Hematopoietic multipotent progenitor cell treated with erythropoietin and hydrocortisone succinate and interleukin-3 and kit ligand, for 17 days (in vitro differentiated cells): ENCODE measurements at regions not wholly inside any gene's neighbourhood (a gene's known extent, or its start where the extent isn't known, plus 50 kb on each side); places are given as distances from the start of the nearest gene placed in this dataset.

Experiments
- DNase-seq: peaks from one replicate; pipeline ENCODE4 v3.0.0-alpha.2; 2015; ENCODE audit warnings: low spot score

DNA sequence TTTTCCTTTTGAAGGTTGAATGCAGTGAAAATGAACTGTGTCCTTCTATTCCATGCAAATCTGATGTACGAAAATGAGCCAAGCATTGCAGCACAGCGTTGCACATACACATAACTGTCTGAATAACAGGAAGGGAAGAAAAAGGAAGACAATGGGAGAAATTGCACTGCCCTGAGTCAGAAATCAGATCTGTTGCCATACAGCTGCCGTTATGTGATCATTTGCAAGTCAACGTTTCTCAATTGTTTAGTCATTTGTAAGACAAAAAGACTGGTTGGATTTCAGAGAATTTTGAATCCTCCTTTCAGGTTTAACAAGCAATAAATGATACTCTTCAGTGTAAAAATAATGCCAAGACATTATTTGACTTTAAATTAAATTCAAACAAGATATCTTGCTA is 284.1 kb downstream of the DSEL start:
- DNase-seq: no peak

- no peak for DNase-seq
These were observed 293.6 kb downstream of the DSEL start for GRCh38 chr18:67222887-67223286.

- no peak for DNase-seq
These were observed 296.7 kb downstream of the DSEL start for GRCh38 chr18:67219821-67220220.

- DNase-seq: no peak
These were observed 298.0 kb downstream of the DSEL start for GRCh38 chr18:67218556-67218955.

- DNase-seq: peak; percentile 38
These were observed 298.9 kb downstream of the DSEL start for GRCh38 chr18:67217551-67218166.

DNA sequence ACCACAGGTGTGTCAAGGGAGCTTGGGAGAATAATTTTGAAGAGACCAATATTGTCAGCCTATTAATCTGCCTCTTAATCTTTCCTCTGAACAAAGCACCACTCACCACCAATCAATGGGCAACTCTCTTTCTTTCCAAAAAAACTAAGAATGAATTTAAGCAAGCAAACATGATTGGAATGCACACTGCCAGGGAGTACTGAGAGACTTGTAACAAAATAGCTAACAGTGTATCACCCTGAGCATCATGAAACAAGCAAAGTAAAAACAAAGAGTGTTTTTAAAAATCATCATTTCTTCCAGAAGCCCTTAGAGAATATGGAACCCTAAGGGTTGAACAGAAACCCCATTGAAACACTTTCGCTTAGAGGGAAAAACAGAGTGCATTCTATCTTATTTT is 299.7 kb downstream of the DSEL start:
- DNase-seq: no peak

GRCh38 chr18:67215686-67216085 is 300.8 kb downstream of the DSEL start:
- DNase-seq: no peak

DNA sequence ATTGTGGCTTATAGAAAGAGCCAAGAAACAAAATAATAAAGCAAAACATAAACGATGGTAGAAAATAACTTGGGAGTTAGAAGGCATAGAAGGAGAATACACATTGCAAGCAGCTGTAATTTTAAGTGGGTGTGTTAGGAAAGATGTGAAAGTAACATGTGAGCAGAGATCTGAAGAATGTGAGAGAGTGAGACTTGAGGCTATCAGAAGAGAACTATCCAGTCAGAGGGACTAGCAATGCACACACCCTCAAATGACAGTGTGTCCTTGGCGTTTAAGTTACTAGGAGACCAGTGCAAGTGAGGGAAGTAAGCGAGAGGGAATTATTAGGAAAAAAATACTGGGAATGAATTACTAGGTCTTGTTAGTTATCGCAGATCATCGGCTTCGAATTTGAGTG is 304.9 kb downstream of the DSEL start:
- DNase-seq: no peak

DNA sequence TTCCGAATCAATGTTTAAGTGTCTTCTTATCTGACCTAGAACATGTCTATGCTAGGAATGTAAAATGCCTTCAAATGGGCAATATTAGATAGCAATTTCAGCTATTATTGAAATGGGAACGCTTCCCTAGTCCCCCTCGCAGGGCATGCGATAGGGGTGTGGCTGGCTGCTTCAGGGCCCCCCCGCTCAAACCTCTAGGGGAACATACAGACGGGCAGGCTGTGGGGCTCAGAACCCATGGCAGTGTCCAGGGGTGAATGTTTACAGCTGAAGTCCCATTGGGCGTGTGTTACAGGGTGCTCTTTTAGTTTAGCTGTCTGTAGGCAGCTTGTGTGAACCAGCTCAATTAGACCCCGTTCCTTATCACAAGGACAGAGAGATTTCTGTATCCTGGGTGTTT is 315.9 kb downstream of the DSEL start:
- DNase-seq: no peak

GRCh38 chr18:67199993-67200617 is 316.4 kb downstream of the DSEL start:
- peak; percentile 16 for DNase-seq

DNA sequence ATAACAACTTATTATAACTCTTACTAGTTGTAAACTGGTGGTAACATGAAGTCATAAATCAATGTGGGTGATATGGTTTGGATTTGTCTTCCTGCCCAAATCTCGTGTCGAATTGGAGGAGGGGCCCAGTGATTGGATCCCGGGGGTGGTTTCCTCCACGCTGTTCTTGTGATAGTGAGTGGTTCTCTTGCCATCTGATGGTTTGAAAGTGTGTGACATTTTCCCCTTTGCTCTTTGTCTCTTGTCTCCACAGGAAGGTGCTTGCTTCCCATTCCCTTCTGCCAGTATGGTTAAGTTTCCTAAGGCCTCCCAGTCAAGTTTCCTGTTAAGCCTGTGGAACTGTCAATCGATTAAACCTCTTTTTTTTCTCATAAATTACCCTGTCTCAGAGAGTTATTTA is 321.6 kb downstream of the DSEL start:
- DNase-seq: no peak

DNA sequence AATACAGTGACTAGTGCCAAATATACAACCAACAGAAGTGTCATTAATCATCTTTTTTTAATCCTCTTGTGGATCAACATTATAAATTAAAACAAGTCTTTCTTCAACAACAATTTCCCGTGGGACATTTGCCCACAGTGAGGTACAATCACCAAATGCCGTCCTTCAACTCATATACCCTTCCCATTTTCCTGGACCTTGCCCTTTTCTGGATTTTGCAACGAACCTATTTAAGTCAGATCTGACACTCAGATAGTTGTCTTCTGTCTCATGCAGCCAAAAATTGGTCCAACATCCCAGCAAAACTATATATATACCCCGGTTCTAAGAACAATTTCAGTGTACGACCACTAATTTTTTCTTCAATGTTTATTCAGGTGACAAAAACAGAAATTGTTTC is 324.0 kb downstream of the DSEL start:
- no peak for DNase-seq

GRCh38 chr18:67183398-67183797 is 333.1 kb downstream of the DSEL start:
- DNase-seq: no peak

DNA sequence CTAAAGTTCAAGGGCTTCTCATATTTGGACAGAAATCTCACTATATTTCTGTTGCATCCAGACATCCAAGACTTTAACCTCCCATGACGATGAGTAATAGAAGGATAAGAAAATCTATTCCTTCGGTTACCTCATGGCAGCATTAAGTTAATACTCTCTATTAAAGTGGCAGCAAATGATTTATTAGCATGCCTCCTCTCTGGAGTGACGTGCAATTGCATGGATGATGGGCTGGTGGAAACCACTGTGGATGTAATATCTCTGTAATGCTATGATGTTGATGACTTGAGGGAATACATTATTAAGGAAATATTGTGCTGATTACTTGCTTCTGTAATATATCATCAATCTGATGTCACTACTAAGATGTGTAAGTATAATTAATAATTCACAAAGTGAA is 336.8 kb downstream of the DSEL start:
- no peak for DNase-seq

GRCh38 chr18:67159662-67160061 is 356.9 kb downstream of the DSEL start:
- no peak for DNase-seq

GRCh38 chr18:67154979-67155378 is 361.5 kb downstream of the DSEL start:
- DNase-seq: no peak

- DNase-seq: no peak
These were observed 365.2 kb downstream of the DSEL start for GRCh38 chr18:67151366-67151765.

- DNase-seq: no peak
These were observed 370.8 kb downstream of the DSEL start for GRCh38 chr18:67145586-67146292.

- no peak for DNase-seq
These were observed 372.2 kb downstream of the DSEL start for GRCh38 chr18:67144329-67144728.

- DNase-seq: no peak
These were observed 373.5 kb downstream of the DSEL start for GRCh38 chr18:67143028-67143427.

DNA sequence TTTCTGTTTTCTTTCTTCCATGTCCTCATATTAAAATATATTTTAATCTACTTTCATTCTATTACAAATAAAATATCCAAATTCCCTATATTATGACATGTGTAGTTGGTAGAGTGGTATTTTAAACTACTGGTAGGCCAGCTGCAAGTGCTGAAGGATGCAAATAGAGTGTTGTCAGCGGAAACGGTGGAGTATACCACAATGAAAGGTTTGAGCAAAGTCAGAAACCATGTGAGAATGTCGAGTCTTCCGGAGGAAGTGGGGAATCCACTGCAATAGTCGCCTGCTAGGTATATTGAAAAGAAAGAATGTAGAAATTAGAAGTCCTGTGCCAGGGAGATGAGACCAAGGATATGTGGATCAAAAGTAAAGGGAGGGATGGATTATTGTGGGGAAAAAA is 373.9 kb downstream of the DSEL start:
- DNase-seq: no peak

- no peak for DNase-seq
These were observed 376.0 kb downstream of the DSEL start for GRCh38 chr18:67140495-67140894.

- no peak for DNase-seq
These were observed 376.6 kb downstream of the DSEL start for GRCh38 chr18:67139899-67140298.

- no peak for DNase-seq
These were observed 380.5 kb downstream of the DSEL start for GRCh38 chr18:67135981-67136380.
